Retinal pigment epithelial cell (primary cell): ENCODE measurements at regions not wholly inside any gene's neighbourhood (a gene's known extent, or its start where the extent isn't known, plus 50 kb on each side); places are given as distances from the start of the nearest gene placed in this dataset.
A peak's percentile ranks its signal among the peaks of the same experiment; 100 is the strongest.

ENCODE experiments used
- DNase-seq: peaks from one replicate; pipeline ENCODE4 v3.0.0-alpha.2; 2010; ENCODE audit warnings: low read depth
- H3K4me3 ChIP-seq: 2 replicates; pipeline ENCODE4 v1.5.1; 2011; ENCODE audit warnings: mild to moderate bottlenecking, low read length, control low read depth, moderate library complexity
- TF ChIP-seq, protein P1 (sequence below): conservative IDR thresholded peaks from 2 replicates; pipeline ENCODE4 v1.5.1; 2011; ENCODE audit warnings: low read depth, low read length, control low read depth, inconsistent platforms

DNA sequence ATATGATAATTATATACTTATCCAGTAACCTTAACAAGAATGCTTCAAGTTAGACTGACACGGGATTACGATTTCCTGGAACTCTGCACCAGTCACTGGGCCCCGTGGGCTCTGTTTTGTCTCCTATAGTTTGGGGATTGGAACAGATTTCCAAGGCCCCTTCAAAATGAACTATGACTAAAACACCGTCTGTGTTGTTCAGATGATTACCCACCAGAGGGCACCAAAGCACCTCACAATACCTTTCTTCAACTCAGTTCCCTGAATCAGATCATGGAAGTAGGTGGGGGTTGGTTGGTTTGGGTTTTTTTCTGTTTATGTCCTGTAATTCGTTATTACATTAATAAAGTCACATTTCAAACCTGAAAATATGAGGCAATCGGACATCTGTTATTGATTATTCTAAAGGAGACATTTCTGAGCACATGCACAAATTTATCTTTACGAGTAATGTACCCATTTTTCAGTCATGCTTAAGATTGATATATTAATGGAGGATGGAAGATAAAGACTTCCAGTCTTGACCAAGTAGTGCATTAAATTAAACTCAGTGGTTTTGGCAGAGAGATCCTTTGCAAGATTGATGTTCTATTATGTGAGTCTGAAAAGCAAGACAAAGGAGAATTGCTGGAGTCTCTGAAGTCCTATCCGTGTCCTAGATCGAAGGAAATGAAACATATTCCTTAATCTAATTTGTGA lies 112.0 kb upstream of the COL21A1 start:
- TF ChIP-seq, protein P1, sequence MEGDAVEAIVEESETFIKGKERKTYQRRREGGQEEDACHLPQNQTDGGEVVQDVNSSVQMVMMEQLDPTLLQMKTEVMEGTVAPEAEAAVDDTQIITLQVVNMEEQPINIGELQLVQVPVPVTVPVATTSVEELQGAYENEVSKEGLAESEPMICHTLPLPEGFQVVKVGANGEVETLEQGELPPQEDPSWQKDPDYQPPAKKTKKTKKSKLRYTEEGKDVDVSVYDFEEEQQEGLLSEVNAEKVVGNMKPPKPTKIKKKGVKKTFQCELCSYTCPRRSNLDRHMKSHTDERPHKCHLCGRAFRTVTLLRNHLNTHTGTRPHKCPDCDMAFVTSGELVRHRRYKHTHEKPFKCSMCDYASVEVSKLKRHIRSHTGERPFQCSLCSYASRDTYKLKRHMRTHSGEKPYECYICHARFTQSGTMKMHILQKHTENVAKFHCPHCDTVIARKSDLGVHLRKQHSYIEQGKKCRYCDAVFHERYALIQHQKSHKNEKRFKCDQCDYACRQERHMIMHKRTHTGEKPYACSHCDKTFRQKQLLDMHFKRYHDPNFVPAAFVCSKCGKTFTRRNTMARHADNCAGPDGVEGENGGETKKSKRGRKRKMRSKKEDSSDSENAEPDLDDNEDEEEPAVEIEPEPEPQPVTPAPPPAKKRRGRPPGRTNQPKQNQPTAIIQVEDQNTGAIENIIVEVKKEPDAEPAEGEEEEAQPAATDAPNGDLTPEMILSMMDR = peak; percentile 75
- H3K4me3 ChIP-seq = no peak overlapping the region
- no peak for DNase-seq

DNA sequence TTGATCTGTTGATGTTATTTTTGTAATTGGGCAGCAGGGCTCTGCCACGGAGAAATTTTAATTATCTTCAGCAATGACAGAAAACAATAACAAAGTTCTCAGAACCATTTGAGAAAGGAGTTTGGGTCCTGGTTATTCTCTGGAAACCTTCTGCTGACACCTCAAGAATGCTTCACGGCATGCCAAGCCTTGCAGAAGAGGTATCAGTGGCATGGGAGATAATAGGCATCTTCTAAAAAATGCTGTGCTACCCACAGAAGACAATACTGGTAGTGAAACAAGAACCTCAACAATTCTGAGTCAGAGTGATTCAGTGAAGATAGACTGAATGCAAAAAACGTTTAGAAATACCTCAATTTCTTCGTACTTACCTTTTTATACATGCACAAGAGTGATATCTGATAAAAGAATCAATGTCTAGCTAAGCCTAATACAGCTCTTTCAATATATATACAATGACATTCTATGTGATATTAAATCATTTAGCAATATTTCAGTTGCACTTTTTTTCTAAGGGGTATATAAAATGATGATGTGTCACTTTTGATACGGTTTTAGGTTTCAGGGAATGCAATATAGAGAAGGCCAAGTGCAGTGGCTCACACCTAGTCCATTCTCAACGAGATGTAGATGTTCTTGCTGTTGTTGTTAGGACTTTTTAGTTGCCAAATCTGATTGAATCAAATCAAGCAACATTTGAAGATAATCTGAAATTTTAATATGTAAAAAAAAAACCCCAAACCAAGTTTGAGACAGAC lies 110.4 kb upstream of the COL21A1 start:
- no peak for DNase-seq
- H3K4me3 ChIP-seq = no peak overlapping the region
- TF ChIP-seq, protein P1 = no peak

DNA sequence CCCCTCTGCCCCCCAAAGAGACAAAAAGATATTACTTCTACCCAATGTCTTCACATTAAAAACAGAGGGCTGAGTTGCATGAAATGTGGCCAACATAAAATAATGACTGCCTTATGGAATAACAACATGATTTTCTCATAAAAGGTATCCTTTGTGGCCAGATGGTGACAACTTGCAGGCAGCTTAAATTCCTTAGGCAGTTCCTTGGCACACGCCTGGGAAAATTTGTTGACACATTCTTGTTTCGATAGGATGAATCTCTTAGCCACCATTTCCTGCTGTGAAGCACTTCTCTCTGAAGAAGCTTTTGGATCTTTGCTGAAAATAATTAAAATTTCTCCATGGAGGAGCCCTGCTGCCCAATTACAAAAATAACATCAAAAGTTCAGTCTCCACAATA lies 109.0 kb upstream of the COL21A1 start:
- TF ChIP-seq, protein P1 = no peak
- DNase-seq = no peak

DNA sequence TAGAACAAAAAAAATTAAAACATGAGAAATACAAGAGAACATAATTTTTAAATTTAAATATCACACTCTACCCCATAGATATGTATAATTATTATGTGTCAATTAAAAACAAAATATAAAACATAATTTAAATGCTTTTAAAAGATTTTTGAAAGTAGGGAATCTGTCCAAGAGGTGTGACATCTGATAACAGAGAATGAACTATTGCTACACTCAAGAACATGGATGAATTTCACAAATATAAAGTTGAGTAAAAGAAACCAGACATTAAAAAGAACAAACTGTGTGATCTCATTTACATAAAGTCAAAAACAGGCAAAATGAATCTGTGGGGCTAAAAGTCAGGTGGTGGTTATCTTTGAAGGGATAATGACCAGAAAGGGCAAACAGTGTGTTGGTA lies 106.5 kb upstream of the COL21A1 start:
- no peak overlapping the region for H3K4me3 ChIP-seq
- no peak for DNase-seq
- TF ChIP-seq, protein P1 = no peak

More for the DNA sequence above, 109.0 kb upstream of the COL21A1 start:
- H3K4me3 ChIP-seq = no peak overlapping the region

DNA sequence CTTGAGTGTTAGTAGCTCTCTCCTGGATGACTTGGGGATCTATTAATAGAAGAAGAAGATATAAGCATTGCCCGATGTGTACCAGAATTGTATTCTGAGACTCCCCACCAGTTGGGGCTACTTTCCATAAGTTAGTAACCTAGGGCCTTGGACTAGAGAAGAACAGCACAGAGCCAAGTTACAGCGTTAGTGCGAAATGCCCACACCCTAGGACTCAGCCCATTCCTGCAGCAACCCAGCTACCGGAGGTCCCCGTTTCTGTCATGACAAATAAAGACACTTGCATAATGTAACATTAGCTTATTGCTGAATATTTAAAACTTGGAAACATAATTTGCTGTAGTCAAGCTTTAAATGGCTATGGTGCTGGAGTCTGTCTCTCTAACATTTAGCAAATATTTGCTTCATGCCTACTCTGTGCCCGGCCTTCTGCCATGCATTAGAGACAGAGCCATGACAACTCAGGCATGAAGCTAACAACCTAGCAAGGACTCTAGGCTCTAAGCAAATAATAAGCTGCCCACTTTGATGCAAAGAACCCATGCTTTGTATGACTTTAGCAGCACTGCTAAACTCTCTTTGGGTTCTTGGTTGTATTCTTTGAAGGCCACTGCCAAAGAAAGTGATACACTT lies 103.4 kb upstream of the COL21A1 start:
- no peak overlapping the region for H3K4me3 ChIP-seq
- TF ChIP-seq, protein P1 = no peak
- no peak for DNase-seq

DNA sequence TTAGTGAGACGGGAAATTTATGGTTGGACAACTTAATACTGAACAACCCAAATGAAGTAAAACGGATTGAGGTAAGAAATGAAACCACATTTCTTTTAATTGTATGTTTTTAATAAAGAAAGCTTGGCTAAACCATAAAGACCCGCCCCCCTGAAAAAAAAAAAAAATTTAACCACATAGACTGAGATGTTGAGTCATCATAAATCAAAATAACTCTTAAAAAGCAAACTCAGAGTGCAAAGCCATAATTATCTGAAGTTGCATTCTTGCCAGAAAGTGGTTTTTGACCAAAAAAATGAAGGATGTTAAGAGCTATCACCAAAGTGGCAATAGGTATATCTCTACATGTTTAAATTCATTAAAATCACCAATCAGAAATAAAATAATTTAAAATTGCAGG lies 101.8 kb upstream of the COL21A1 start:
- TF ChIP-seq, protein P1 = no peak
- no peak for DNase-seq
- no peak overlapping the region for H3K4me3 ChIP-seq
